ENCODE measurements at regions not wholly inside any gene's neighbourhood (a gene's known extent, or its start where the extent isn't known, plus 50 kb on each side); places are given as distances from the start of the nearest gene placed in this dataset.

DNA sequence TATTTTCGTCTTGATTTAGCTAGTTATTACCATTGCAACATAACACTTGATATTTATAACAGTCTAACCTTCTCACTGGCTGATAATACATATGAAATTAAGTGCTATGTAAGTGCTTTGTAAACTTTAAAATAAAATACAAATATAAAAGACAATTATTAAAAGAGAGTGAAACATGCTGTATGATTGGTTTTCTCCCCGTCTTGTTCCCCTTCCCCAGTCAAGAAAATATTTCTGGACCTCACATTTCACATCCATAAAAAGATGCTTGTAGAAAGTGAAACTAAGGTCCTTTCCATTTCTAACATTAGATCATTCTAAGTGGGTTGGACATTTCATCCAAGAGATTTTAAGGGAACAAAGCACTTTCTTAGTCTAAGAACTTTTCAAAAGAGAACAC is 310.2 kb upstream of the LRATD1 start:
- H3K27ac ChIP-seq: no peak overlapping the region
- ATAC-seq: no peak
- no peak for TF ChIP-seq POLR2A (IDR thresholded peaks at IDR 0.05)
- TF ChIP-seq, protein P1, sequence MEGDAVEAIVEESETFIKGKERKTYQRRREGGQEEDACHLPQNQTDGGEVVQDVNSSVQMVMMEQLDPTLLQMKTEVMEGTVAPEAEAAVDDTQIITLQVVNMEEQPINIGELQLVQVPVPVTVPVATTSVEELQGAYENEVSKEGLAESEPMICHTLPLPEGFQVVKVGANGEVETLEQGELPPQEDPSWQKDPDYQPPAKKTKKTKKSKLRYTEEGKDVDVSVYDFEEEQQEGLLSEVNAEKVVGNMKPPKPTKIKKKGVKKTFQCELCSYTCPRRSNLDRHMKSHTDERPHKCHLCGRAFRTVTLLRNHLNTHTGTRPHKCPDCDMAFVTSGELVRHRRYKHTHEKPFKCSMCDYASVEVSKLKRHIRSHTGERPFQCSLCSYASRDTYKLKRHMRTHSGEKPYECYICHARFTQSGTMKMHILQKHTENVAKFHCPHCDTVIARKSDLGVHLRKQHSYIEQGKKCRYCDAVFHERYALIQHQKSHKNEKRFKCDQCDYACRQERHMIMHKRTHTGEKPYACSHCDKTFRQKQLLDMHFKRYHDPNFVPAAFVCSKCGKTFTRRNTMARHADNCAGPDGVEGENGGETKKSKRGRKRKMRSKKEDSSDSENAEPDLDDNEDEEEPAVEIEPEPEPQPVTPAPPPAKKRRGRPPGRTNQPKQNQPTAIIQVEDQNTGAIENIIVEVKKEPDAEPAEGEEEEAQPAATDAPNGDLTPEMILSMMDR (IDR thresholded peaks at IDR 0.05): no peak

DNA sequence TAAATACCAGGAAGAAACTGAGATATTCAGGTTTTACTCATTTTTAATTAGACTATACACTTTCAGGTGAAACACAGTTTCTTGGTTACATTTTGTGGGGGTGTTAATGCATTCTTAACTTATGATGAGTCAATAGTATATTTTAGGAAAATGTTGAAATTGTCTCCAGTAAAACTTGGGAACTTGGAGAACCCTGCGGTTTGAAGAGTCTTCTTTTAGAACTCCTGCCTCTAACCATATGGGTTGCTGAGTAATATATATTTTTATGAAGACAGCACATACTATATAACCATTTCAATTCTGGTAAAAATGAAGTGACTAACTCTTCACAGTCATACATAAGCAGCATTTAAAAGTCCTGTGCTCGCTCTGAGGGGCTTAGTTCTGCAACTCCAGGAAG is 308.2 kb upstream of the LRATD1 start:
- intact Hi-C loops (cut with DNase I): no loop called here
- ATAC-seq: no peak
- H3K9me3 ChIP-seq: no peaks in the 10 kb centered on the region
- H3K27ac ChIP-seq: no peak overlapping the region
- H3K36me3 ChIP-seq: no peaks in the 10 kb centered on the region
- TF ChIP-seq, protein P1 (IDR thresholded peaks at IDR 0.05): no peak
- no peak for TF ChIP-seq POLR2A (IDR thresholded peaks at IDR 0.05)
- H3K27me3 ChIP-seq: no peaks in the 10 kb centered on the region
- DNase-seq: no peak
- H3K4me3 ChIP-seq: no peak overlapping the region
- no peaks in the 10 kb centered on the region for H3K4me1 ChIP-seq
- 62 to 70% (median 68%) methylated on average over 2 of the region's 2 CpGs for WGBS, 4 donors

More for the DNA sequence above, 310.2 kb upstream of the LRATD1 start:
- intact Hi-C loops (cut with DNase I): no loop called here
- Histone ChIP-seq H3K9me3 (no peaks in the 10 kb centered on the region), H3K36me3 (no peaks in the 10 kb centered on the region), H3K4me3 (no peak overlapping the region), H3K4me1 (no peaks in the 10 kb centered on the region), H3K27me3 (no peaks in the 10 kb centered on the region)
- 55 to 71% (median 64%) methylated on average over 2 of the region's 2 CpGs for WGBS, 4 donors
- DNase-seq: no peak

DNA sequence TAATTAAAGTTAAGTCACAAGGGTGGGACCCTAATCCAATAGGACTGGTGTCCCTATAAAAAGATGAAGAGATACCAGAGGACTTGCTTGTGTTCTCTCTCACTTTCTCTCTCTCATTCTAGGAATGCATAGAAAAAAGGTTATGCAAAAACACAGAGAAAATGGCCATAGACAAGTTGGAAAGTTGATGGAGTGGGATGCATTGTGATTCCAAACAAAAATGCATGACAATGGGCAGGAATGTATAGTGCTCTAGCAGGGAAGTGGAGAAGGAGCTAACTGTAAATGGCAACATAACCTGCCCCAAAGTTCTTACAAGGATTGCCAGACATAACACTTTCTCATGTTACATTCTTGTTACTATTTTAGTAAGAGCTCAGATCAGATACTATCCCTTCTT is 301.6 kb upstream of the LRATD1 start:
- no peak for TF ChIP-seq POLR2A (IDR thresholded peaks at IDR 0.05)
- TF ChIP-seq, protein P1 (IDR thresholded peaks at IDR 0.05): no peak
- intact Hi-C loops (cut with DNase I): no loop called here
- Histone ChIP-seq H3K4me1 (no peaks in the 10 kb centered on the region), H3K9me3 (no peaks in the 10 kb centered on the region), H3K27ac (no peak overlapping the region), H3K4me3 (no peak overlapping the region), H3K27me3 (no peaks in the 10 kb centered on the region), H3K36me3 (no peaks in the 10 kb centered on the region)
- no peak for ATAC-seq
- no peak for DNase-seq

GRCh38 chr2:14336759-14337382 is 295.6 kb upstream of the LRATD1 start:
- 76 to 81% (median 78%) methylated on average over 2 of the region's 2 CpGs for WGBS, 4 donors
- DNase-seq (no peak), ATAC-seq (no peak)
- Histone ChIP-seq H3K9me3 (peaks cover 0 to 3% (median 0%) of the 10 kb centered on the region in 12 donors), H3K27me3 (no peaks in the 10 kb centered on the region), H3K27ac (no peak overlapping the region), H3K4me3 (no peak overlapping the region), H3K4me1 (no peaks in the 10 kb centered on the region), H3K36me3 (no peaks in the 10 kb centered on the region)
- TF ChIP-seq POLR2A (IDR thresholded peaks at IDR 0.05): no peak
- TF ChIP-seq, protein P1 (IDR thresholded peaks at IDR 0.05): no peak
- intact Hi-C loops (cut with DNase I): no loop called here

Measured in heart left ventricle (tissue), 16 donors.